ENCODE measurements at regions not wholly inside any gene's neighbourhood (a gene's known extent, or its start where the extent isn't known, plus 50 kb on each side); places are given as distances from the start of the nearest gene placed in this dataset.

DNA sequence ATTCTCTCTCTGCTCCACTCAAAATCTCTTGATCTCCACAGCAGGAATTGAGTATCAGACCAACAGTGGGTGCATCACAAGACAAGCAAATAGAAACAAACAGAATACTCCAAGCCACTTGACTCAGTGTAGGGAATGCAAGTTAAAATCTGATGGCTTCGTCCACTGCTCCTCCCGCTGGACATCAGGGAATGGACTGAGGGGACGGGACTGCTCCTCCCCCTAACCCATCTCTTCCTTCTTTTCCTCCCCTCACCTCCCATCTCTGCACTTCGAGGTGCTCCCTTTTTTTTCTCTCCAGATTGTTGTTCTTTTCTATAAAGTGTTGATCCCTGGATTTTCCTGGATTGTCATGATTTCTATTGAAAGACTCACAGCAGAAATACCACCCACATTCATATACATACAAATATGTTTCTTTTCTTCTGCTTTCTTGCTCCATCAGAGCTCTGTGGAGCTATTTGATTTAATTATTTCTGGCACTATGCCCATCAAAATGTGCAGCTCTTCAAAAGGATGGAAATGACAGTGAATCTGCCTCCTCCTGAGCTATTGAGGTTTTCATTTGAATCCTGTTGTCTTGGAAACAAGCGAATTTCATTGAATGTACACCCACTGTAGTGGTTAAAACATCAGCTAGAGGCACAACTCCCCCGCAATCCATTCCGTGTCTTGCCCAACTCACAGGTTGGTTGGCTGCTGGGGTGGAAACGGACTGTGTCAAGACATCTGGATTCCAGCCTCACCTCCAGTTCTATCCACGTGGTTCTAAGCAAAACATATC is 199.7 kb downstream of the SPTSSA start:
- intact Hi-C loops (cut with micrococcal nuclease), result no loop called here
- Histone ChIP-seq H3K9ac (ENCODE audit: low read length) (no peak overlapping the region), H3K4me3 (replicated peaks in 1 of 2; ENCODE audit: low read depth in 1 of 2, low read length in 2 of 2) (no peak overlapping the region), H3K79me2 (ENCODE audit: insufficient read depth, low read length) (no peaks in the 10 kb centered on the region), H3K4me2 (ENCODE audit: low read length) (no peak overlapping the region), H3K36me3 (ENCODE audit: control insufficient read depth in 1 of 2, insufficient read depth in 2 of 2, low read length in 2 of 2) (no peaks in the 10 kb centered on the region), H3K4me1 (ENCODE audit: control insufficient read depth in 1 of 2, insufficient read depth in 2 of 2, low read length in 2 of 2) (no peaks in the 10 kb centered on the region), H3K9me3 (ENCODE audit: control insufficient read depth in 1 of 2, insufficient read depth in 1 of 2, low read depth in 1 of 2, low read length in 2 of 2) (no peaks in the 10 kb centered on the region), H2AFZ (ENCODE audit: low read depth, low read length, poor library complexity, severe bottlenecking) (no peak overlapping the region), H3K9me2 (ENCODE audit: insufficient read depth) (no peaks in the 10 kb centered on the region), H3K27ac (ENCODE audit: low read depth, low read length) (no peak overlapping the region), H4K20me1 (ENCODE audit: insufficient read depth) (no peaks in the 10 kb centered on the region), H3K27me3 (ENCODE audit: insufficient read depth, low read length) (peaks cover 28% of the 10 kb centered on the region)
- DNase-seq (ENCODE audit: low read depth, low spot score) (no peak), ATAC-seq (no peak)
- CTCF ChIA-PET, result no interaction called here
- POLR2A ChIA-PET, result no interaction called here
- no TSS peak for BruUV-seq (replicated peaks)
- RAD21 ChIA-PET (ENCODE audit: low non-redundant PET in 1 of 2, low total read pairs in 2 of 2, uncharacterized antibody in 2 of 2, unreplicated experiment in 2 of 2), result no interaction called here
- TF ChIP-seq, protein P1, sequence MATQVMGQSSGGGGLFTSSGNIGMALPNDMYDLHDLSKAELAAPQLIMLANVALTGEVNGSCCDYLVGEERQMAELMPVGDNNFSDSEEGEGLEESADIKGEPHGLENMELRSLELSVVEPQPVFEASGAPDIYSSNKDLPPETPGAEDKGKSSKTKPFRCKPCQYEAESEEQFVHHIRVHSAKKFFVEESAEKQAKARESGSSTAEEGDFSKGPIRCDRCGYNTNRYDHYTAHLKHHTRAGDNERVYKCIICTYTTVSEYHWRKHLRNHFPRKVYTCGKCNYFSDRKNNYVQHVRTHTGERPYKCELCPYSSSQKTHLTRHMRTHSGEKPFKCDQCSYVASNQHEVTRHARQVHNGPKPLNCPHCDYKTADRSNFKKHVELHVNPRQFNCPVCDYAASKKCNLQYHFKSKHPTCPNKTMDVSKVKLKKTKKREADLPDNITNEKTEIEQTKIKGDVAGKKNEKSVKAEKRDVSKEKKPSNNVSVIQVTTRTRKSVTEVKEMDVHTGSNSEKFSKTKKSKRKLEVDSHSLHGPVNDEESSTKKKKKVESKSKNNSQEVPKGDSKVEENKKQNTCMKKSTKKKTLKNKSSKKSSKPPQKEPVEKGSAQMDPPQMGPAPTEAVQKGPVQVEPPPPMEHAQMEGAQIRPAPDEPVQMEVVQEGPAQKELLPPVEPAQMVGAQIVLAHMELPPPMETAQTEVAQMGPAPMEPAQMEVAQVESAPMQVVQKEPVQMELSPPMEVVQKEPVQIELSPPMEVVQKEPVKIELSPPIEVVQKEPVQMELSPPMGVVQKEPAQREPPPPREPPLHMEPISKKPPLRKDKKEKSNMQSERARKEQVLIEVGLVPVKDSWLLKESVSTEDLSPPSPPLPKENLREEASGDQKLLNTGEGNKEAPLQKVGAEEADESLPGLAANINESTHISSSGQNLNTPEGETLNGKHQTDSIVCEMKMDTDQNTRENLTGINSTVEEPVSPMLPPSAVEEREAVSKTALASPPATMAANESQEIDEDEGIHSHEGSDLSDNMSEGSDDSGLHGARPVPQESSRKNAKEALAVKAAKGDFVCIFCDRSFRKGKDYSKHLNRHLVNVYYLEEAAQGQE (IDR thresholded peaks at IDR 0.05; ENCODE audit: low read depth), result no peak
- TF ChIP-seq EGR1 (IDR thresholded peaks at IDR 0.05; ENCODE audit: low read depth) (no peak), SIN3A (IDR thresholded peaks at IDR 0.05; ENCODE audit: low read depth) (no peak), FOSL1 (IDR thresholded peaks at IDR 0.05; ENCODE audit: low read depth) (no peak), ELF1 (IDR thresholded peaks at IDR 0.05; ENCODE audit: borderline replicate concordance, low read depth) (no peak), ZNF274 (IDR thresholded peaks at IDR 0.05; ENCODE audit: low read depth, low read length) (no peak), JUND (IDR thresholded peaks at IDR 0.05) (no peak)

All from HCT116 (cell line).